Trophoblast cell (in vitro differentiated cells and primary cell): ENCODE measurements at regions not wholly inside any gene's neighbourhood (a gene's known extent, or its start where the extent isn't known, plus 50 kb on each side); places are given as distances from the start of the nearest gene placed in this dataset.

Experiments used
- DNase-seq, 2 donors: peaks; one replicate each; pipeline ENCODE4 v3.0.0-alpha.2; 2016
- H2AFZ ChIP-seq: 2 replicates; pipeline ENCODE4 v1.6.1; 2013; ENCODE audit warnings: low read length, moderate library complexity, mild to moderate bottlenecking; ENCODE audit not compliant: insufficient read depth, poor library complexity
- H2AK5ac ChIP-seq: 2 replicates; pipeline ENCODE4 v1.6.1; 2013; ENCODE audit warnings: mild to moderate bottlenecking, low read length
- H2BK120ac ChIP-seq: 2 replicates; pipeline ENCODE4 v1.6.1; 2013; ENCODE audit warnings: low read length, mild to moderate bottlenecking, moderate library complexity; ENCODE audit not compliant: insufficient read depth, poor library complexity
- H2BK12ac ChIP-seq: 2 replicates; pipeline ENCODE4 v1.6.1; 2013; ENCODE audit warnings: mild to moderate bottlenecking, low read length, moderate library complexity
- H2BK5ac ChIP-seq: 2 replicates; pipeline ENCODE4 v1.6.1; 2013; ENCODE audit warnings: low read length, low read depth, moderate library complexity, mild to moderate bottlenecking; ENCODE audit not compliant: poor library complexity
- H3K14ac ChIP-seq: 2 replicates; pipeline ENCODE4 v1.6.1; 2013; ENCODE audit warnings: mild to moderate bottlenecking, low read length
- H3K18ac ChIP-seq: 2 replicates; pipeline ENCODE4 v1.6.1; 2013; ENCODE audit warnings: mild to moderate bottlenecking, low read length
- H3K23ac ChIP-seq: 2 replicates; pipeline ENCODE4 v1.6.1; 2013; ENCODE audit warnings: low read length
- H3K27ac ChIP-seq: 2 replicates; pipeline ENCODE4 v1.5.1; 2013; ENCODE audit warnings: low read depth, mild to moderate bottlenecking, inconsistent platforms, low read length, moderate library complexity
- H3K27me3 ChIP-seq: 2 replicates; pipeline ENCODE4 v1.6.1; 2013; ENCODE audit warnings: inconsistent platforms, mild to moderate bottlenecking, low read length, moderate library complexity; ENCODE audit not compliant: insufficient read depth
- H3K36me3 ChIP-seq, 2 experiments: 1 replicate in 1 of 2; 2 replicates in 1 of 2; pipeline ENCODE4 v1.6.1; 2013; ENCODE audit warnings: low read length in 2 of 2, mild to moderate bottlenecking in 2 of 2, moderate library complexity in 1 of 2; ENCODE audit not compliant: insufficient read depth in 2 of 2, control insufficient read depth in 1 of 2
- H3K4ac ChIP-seq: 2 replicates; pipeline ENCODE4 v1.6.1; 2013; ENCODE audit warnings: low read depth, mild to moderate bottlenecking, low read length, moderate library complexity
- H3K4me1 ChIP-seq, 2 experiments: 1 replicate in 1 of 2; 2 replicates in 1 of 2; pipeline ENCODE4 v1.6.1; 2013; ENCODE audit warnings: low read length in 2 of 2, mild to moderate bottlenecking in 2 of 2, moderate library complexity in 1 of 2; ENCODE audit not compliant: insufficient read depth in 2 of 2, control insufficient read depth in 1 of 2
- H3K4me2 ChIP-seq: 2 replicates; pipeline ENCODE4 v1.6.1; 2013; ENCODE audit warnings: inconsistent platforms, mild to moderate bottlenecking, low read length, moderate library complexity
- H3K4me3 ChIP-seq: 2 replicates; pipeline ENCODE4 v1.5.1; 2013; ENCODE audit warnings: mild to moderate bottlenecking, low read depth, low read length, inconsistent platforms
- H3K79me1 ChIP-seq: one replicate; pipeline ENCODE4 v1.6.1; 2013; ENCODE audit warnings: low read length
- H3K79me2 ChIP-seq: 2 replicates; pipeline ENCODE4 v1.6.1; 2013; ENCODE audit warnings: low read length, mild to moderate bottlenecking; ENCODE audit not compliant: control insufficient read depth, insufficient read depth, poor library complexity
- H3K9ac ChIP-seq: 2 replicates; pipeline ENCODE4 v1.6.1; 2013; ENCODE audit warnings: mild to moderate bottlenecking, low read length
- H3K9me3 ChIP-seq: 2 replicates; pipeline ENCODE4 v1.6.1; 2013; ENCODE audit warnings: low read depth, mild to moderate bottlenecking, control low read depth, inconsistent platforms, low read length; ENCODE audit not compliant: insufficient read depth
- H4K12ac ChIP-seq: 2 replicates; pipeline ENCODE4 v1.6.1; 2013; ENCODE audit warnings: low read depth, mild to moderate bottlenecking, low read length, moderate library complexity
- H4K8ac ChIP-seq: 2 replicates; pipeline ENCODE4 v1.6.1; 2013; ENCODE audit warnings: low read depth, mild to moderate bottlenecking, low read length, moderate library complexity
- H4K91ac ChIP-seq: one replicate; pipeline ENCODE4 v1.6.1; 2013; ENCODE audit warnings: low read depth, mild to moderate bottlenecking, low read length, moderate library complexity
- WGBS: extraction: QIAGEN DNeasy Blood & Tissue Kit; methylation state at CpG from one replicate; pipeline ENCODE4 v1.1.7; 2013; ENCODE audit warnings: missing lambda C conversion rate; ENCODE audit not compliant: insufficient read length, insufficient coverage; ENCODE audit errors: extremely low coverage; 5-methylcytosine and 5-hydroxymethylcytosine counted together

DNA sequence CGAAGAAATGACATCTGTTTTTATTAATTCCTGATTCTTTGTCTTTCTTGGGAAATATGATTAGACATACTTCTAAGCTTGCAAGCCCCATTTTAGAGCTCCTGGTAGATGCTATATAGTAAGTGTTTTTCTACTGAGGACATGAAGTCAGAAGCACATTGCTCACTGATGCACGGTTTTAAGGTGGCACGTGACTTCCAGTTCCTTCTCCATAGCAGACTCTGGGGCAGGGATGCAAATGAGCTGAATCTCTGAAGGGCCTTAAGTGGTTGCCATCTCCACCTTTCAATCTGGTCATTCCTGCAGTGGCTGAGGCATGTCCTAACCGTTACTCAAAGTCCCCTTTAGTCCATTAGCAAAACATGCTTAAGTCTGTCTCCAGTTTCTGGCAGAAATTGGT, 421.2 kb upstream of the HTR1E start:
- Histone ChIP-seq H3K79me2 (no peaks in the 10 kb centered on the region), H2BK12ac (no peak overlapping the region), H2AK5ac (no peak overlapping the region), H3K4me1 (no peaks in the 10 kb centered on the region), H3K18ac (no peak overlapping the region), H3K79me1 (no peaks in the 10 kb centered on the region), H3K14ac (no peak overlapping the region), H4K8ac (no peak overlapping the region), H3K4me3 (no peak overlapping the region), H3K9ac (no peak overlapping the region), H3K27me3 (no peaks in the 10 kb centered on the region), H4K91ac (no peak overlapping the region), H3K4me2 (no peak overlapping the region), H2BK120ac (no peak overlapping the region), H3K4ac (no peak overlapping the region), H4K12ac (no peak overlapping the region), H2AFZ (no peak overlapping the region), H3K36me3 (no peaks in the 10 kb centered on the region), H3K23ac (no peak overlapping the region), H3K27ac (no peak overlapping the region), H2BK5ac (no peak overlapping the region), H3K9me3 (no peaks in the 10 kb centered on the region)
- no peak for DNase-seq
- WGBS: no CpG with 5 or more reads among the region's 4 CpGs

DNA sequence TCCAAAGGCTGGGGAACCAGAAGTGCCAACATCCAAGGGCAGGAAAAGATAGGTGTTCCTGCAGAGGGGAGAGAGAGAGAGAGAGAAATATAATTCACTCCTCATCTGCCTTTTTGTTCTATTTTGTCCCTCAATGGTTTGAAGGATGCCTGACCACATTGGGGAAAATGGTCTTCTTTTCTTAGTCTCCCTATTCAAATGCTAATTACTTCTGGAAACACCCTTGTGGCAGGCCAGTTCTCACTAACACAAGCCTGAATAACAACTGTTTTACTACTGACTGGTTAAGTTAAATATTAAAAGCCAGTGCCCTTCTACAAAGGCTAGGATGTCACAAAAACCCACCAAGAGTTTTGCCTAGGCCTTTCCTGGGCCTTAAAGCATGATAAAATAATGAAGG, 425.4 kb upstream of the HTR1E start:
- no peak overlapping the region for H3K4me3 ChIP-seq
- no peak overlapping the region for H3K14ac ChIP-seq
- H3K18ac ChIP-seq: no peak overlapping the region
- no peak overlapping the region for H2BK12ac ChIP-seq
- no peaks in the 10 kb centered on the region for H3K4me1 ChIP-seq
- no peak overlapping the region for H3K23ac ChIP-seq
- no peak overlapping the region for H3K27ac ChIP-seq
- H3K36me3 ChIP-seq: no peaks in the 10 kb centered on the region
- DNase-seq: no peak
- H3K4me2 ChIP-seq: no peak overlapping the region
- H3K4ac ChIP-seq: no peak overlapping the region
- H2AK5ac ChIP-seq: no peak overlapping the region
- no peaks in the 10 kb centered on the region for H3K9me3 ChIP-seq
- H3K9ac ChIP-seq: no peak overlapping the region
- H3K27me3 ChIP-seq: no peaks in the 10 kb centered on the region
- H2BK5ac ChIP-seq: no peak overlapping the region
- no peak overlapping the region for H2BK120ac ChIP-seq
- H2AFZ ChIP-seq: no peak overlapping the region
- no peak overlapping the region for H4K91ac ChIP-seq
- no peaks in the 10 kb centered on the region for H3K79me2 ChIP-seq
- H4K12ac ChIP-seq: no peak overlapping the region
- no peaks in the 10 kb centered on the region for H3K79me1 ChIP-seq
- no peak overlapping the region for H4K8ac ChIP-seq

DNA sequence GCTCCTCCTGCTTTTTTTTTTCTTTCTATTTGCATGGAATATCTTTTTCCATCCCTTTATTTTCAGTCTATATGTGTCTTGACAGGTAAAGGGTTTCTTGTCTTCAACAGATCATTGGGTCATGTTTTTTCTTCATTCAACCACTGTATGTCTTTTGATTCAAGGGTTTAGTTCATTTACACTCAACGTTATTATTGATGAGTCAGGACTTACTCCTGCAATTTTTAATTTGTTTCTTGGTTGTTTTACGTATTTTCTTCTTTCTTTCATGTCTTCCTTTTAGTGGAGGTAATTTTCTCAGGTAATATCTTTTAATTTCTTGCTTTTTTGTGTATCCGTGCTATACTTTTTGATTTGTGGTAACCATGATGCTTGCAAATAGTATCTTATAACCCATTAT, 429.1 kb upstream of the HTR1E start:
- Histone ChIP-seq H2BK120ac (no peak overlapping the region), H3K4me1 (no peaks in the 10 kb centered on the region), H4K8ac (no peak overlapping the region), H3K36me3 (no peaks in the 10 kb centered on the region), H2BK12ac (no peak overlapping the region), H4K12ac (no peak overlapping the region), H3K23ac (no peak overlapping the region), H3K4me2 (no peak overlapping the region), H2AFZ (no peak overlapping the region), H3K79me1 (no peaks in the 10 kb centered on the region), H3K9ac (no peak overlapping the region), H3K4me3 (no peak overlapping the region), H2BK5ac (no peak overlapping the region), H3K27ac (no peak overlapping the region), H3K14ac (no peak overlapping the region), H2AK5ac (no peak overlapping the region), H3K27me3 (no peaks in the 10 kb centered on the region), H3K79me2 (no peaks in the 10 kb centered on the region), H3K9me3 (no peaks in the 10 kb centered on the region), H3K18ac (no peak overlapping the region), H4K91ac (no peak overlapping the region), H3K4ac (no peak overlapping the region)
- WGBS: no CpG with 5 or more reads among the region's 3 CpGs
- no peak for DNase-seq

DNA sequence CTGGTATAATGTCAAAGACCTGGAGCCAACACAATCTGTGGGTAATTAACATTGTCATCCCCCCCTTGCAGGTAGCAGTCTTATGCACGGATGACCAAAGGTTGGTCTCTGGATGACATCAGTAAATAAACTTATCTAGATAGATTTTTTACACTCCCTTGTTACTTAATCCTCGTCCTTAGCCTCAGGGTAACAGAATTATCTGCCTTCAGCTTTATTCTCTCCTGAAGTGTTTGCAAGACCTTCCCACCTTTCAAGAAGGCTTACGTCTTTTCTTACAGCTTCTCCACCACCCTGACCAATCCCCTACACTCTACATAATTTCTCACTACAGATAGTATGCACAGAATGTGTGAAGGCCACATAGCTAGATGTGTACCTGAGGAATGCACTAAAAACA, 434.8 kb upstream of the HTR1E start:
- H3K4me2 ChIP-seq: no peak overlapping the region
- no peak overlapping the region for H4K12ac ChIP-seq

More for the DNA sequence above, 434.8 kb upstream of the HTR1E start:
- peaks cover 6 to 7% of the 10 kb centered on the region in 2 experiments for H3K4me1 ChIP-seq
- no peak overlapping the region for H3K4me3 ChIP-seq
- no peak overlapping the region for H3K27ac ChIP-seq
- H4K8ac ChIP-seq: no peak overlapping the region
- peak overlapping the region; percentile 89 for H4K91ac ChIP-seq
- peaks cover 0 to 5% of the 10 kb centered on the region in 2 experiments for H3K36me3 ChIP-seq
- H3K79me1 ChIP-seq: peaks cover 11% of the 10 kb centered on the region
- peak overlapping the region; percentile 80 for H2BK120ac ChIP-seq
- H3K4ac ChIP-seq: no peak overlapping the region
- peak overlapping the region; percentile 74 for H2AK5ac ChIP-seq
- peak overlapping the region; percentile 89 for H3K14ac ChIP-seq
- peaks cover 7% of the 10 kb centered on the region for H3K9me3 ChIP-seq
- no peak overlapping the region for H3K9ac ChIP-seq
- peak overlapping the region; percentile 98 for H2BK12ac ChIP-seq
- WGBS: no CpG with 5 or more reads among the region's 3 CpGs
- H3K23ac ChIP-seq: no peak overlapping the region
- peaks cover 2% of the 10 kb centered on the region for H3K79me2 ChIP-seq
- peak; percentile 67 to 97 for DNase-seq
- no peak overlapping the region for H3K18ac ChIP-seq
- H2AFZ ChIP-seq: no peak overlapping the region
- H2BK5ac ChIP-seq: peak overlapping the region; percentile 73
- no peaks in the 10 kb centered on the region for H3K27me3 ChIP-seq
